HL-60 (cell line): ENCODE measurements at regions not wholly inside any gene's neighbourhood (a gene's known extent, or its start where the extent isn't known, plus 50 kb on each side); places are given as distances from the start of the nearest gene placed in this dataset.

Source experiments
- DNase-seq, 2 experiments: peaks; one replicate each; pipeline ENCODE4 v3.0.0-alpha.2; 2010 to 2020; ENCODE audit warnings: low read depth in 1 of 2, low spot score in 1 of 2
- H3K27ac ChIP-seq: fragments of 250-450 bp; sonication (Bioruptor Pico); replicated peaks from 2 replicates; pipeline ENCODE4 v1.5.1; 2020; ENCODE audit warnings: mild to moderate bottlenecking, moderate library complexity
- H3K27me3 ChIP-seq: fragments of 250-450 bp; sonication (Bioruptor Pico); 2 replicates; pipeline ENCODE4 v1.5.1; 2021; ENCODE audit warnings: mild to moderate bottlenecking, moderate library complexity; ENCODE audit not compliant: insufficient read depth, poor library complexity, severe bottlenecking
- H3K4me3 ChIP-seq: replicated peaks from 2 replicates; pipeline ENCODE4 v1.5.1; 2011; ENCODE audit warnings: mild to moderate bottlenecking, control low read depth, low read length; ENCODE audit not compliant: insufficient read depth
- CTCF ChIP-seq: IDR thresholded peaks from one replicate; pipeline ENCODE4 v1.5.1; 2011; ENCODE audit warnings: low read length, control low read depth, inconsistent platforms; ENCODE audit not compliant: insufficient read depth
- GABPA ChIP-seq: IDR thresholded peaks from 2 replicates; pipeline ENCODE4 v1.6.1; 2012; ENCODE audit warnings: low read depth
- POLR2AphosphoS5 ChIP-seq: IDR thresholded peaks from 2 replicates; pipeline ENCODE4 v1.6.1; 2012; ENCODE audit warnings: low read depth
- REST ChIP-seq: IDR thresholded peaks from 2 replicates; pipeline ENCODE4 v1.6.1; 2012; ENCODE audit warnings: low read depth; ENCODE audit not compliant: insufficient replicate concordance
- SPI1 ChIP-seq: IDR thresholded peaks from 2 replicates; pipeline ENCODE4 v1.6.1; 2012; ENCODE audit warnings: low read depth, mild to moderate bottlenecking, borderline replicate concordance

GRCh38 chr4:104868533-104868932, 278.1 kb upstream of the TET2 start:
- no peak for DNase-seq
- no peaks in the 10 kb centered on the region for H3K27me3 ChIP-seq
- no peak overlapping the region for H3K4me3 ChIP-seq
- TF ChIP-seq SPI1 (no peak), POLR2AphosphoS5 (no peak)
- H3K27ac ChIP-seq: no peak overlapping the region

GRCh38 chr4:104868958-104869357, 277.7 kb upstream of the TET2 start:
- Histone ChIP-seq H3K27me3 (no peaks in the 10 kb centered on the region), H3K4me3 (no peak overlapping the region), H3K27ac (no peak overlapping the region)
- DNase-seq: no peak
- TF ChIP-seq SPI1 (no peak; the same call in 1 of the 2 replicates), POLR2AphosphoS5 (no peak), CTCF (no peak), GABPA (no peak), REST (no peak)

- no peak for TF ChIP-seq GABPA
- TF ChIP-seq SPI1: 0 out of 2 replicates have a peak, but pooled peaks have one; percentile 5
- no peak for DNase-seq
- no peaks in the 10 kb centered on the region for H3K27me3 ChIP-seq
- H3K4me3 ChIP-seq: no peak overlapping the region
- 0 out of 2 replicates have a peak overlapping the region, but pooled peaks have one; percentile 14 for H3K27ac ChIP-seq
Observed at GRCh38 chr4:104869831-104870230, 276.8 kb upstream of the TET2 start.

GRCh38 chr4:104870495-104871233, 276.0 kb upstream of the TET2 start:
- Histone ChIP-seq H3K27me3 (no peaks in the 10 kb centered on the region), H3K4me3 (no peak overlapping the region), H3K27ac (no peak overlapping the region; the same call in 1 of the 2 replicates)
- DNase-seq: peak in 1 of 2 experiments; percentile 5
- TF ChIP-seq CTCF (no peak), GABPA (no peak), REST (no peak), POLR2AphosphoS5 (no peak), SPI1 (peak; percentile 35; the same call in 1 of the 2 replicates)
